ENCODE measurements at regions not wholly inside any gene's neighbourhood (a gene's known extent, or its start where the extent isn't known, plus 50 kb on each side); places are given as distances from the start of the nearest gene placed in this dataset.

- TF ChIP-seq ZC3H10 (CRISPR knock-in tag; IDR thresholded peaks at IDR 0.05) (no peak), BACH2 (CRISPR knock-in tag; IDR thresholded peaks at IDR 0.05; ENCODE audit: borderline replicate concordance) (no peak), ISL1 (CRISPR knock-in tag; IDR thresholded peaks at IDR 0.05) (peak; percentile 29; the same call in 1 of the 2 replicates), ARNTL (CRISPR knock-in tag; IDR thresholded peaks at IDR 0.05; ENCODE audit: borderline replicate concordance, low read depth) (no peak), ZFP30 (CRISPR knock-in tag; IDR thresholded peaks at IDR 0.05) (no peak)
- TF ChIP-seq, protein P1, sequence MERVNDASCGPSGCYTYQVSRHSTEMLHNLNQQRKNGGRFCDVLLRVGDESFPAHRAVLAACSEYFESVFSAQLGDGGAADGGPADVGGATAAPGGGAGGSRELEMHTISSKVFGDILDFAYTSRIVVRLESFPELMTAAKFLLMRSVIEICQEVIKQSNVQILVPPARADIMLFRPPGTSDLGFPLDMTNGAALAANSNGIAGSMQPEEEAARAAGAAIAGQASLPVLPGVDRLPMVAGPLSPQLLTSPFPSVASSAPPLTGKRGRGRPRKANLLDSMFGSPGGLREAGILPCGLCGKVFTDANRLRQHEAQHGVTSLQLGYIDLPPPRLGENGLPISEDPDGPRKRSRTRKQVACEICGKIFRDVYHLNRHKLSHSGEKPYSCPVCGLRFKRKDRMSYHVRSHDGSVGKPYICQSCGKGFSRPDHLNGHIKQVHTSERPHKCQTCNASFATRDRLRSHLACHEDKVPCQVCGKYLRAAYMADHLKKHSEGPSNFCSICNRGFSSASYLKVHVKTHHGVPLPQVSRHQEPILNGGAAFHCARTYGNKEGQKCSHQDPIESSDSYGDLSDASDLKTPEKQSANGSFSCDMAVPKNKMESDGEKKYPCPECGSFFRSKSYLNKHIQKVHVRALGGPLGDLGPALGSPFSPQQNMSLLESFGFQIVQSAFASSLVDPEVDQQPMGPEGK (CRISPR knock-in tag; IDR thresholded peaks at IDR 0.05; ENCODE audit: borderline replicate concordance): no peak
These were observed 419.7 kb upstream of the ZEB2 start for GRCh38 chr2:144939590-144939989.
